Stomach (tissue), 8 donors: ENCODE measurements at regions not wholly inside any gene's neighbourhood (a gene's known extent, or its start where the extent isn't known, plus 50 kb on each side); places are given as distances from the start of the nearest gene placed in this dataset.

Source experiments
- DNase-seq, 2 donors: peaks; one replicate each; pipeline versions ENCODE4 v3.0.0 to v3.0.0-alpha.2; 2013 to 2019
- H3K27ac ChIP-seq, 5 donors: fragments of 200-600 bp in 4 of 5; sonication (generic) in 4 of 5; one replicate each; pipeline ENCODE4 v1.5.1; 2013 to 2019; ENCODE audit warnings: mild to moderate bottlenecking in 1 of 5, moderate library complexity in 1 of 5
- H3K27me3 ChIP-seq, 3 donors: fragments of 200-600 bp; sonication (generic); one replicate each; pipeline ENCODE4 v1.5.1; 2017 to 2019; ENCODE audit warnings: mixed run types in 1 of 3
- H3K36me3 ChIP-seq, 4 donors: fragments of 200-600 bp; sonication (generic); 1 replicate in 3 of 4; 2 replicates in 1 of 4; pipeline ENCODE4 v1.5.1; 2016 to 2019
- H3K4me1 ChIP-seq, 4 donors: fragments of 200-600 bp; sonication (generic); one replicate each; pipeline ENCODE4 v1.5.1; 2016 to 2019
- H3K4me3 ChIP-seq, 4 donors: fragments of 200-600 bp; sonication (generic) in 3 of 4; one replicate each; pipeline ENCODE4 v1.5.1; 2016 to 2019; ENCODE audit warnings: mild to moderate bottlenecking in 1 of 4
- H3K9me3 ChIP-seq, 4 donors: fragments of 200-600 bp; sonication (generic); one replicate each; pipeline ENCODE4 v1.5.1; 2016 to 2019
- CTCF ChIP-seq, 7 experiments: fragments of 450-650 bp in 4 of 7; fragments of 200-600 bp in 3 of 7; sonication (generic) in 3 of 7; IDR thresholded peaks; one replicate each; pipeline ENCODE4 v1.5.1; 2016 to 2019; ENCODE audit warnings: antibody characterized with exemption in 7 of 7, control low read depth in 2 of 7, mild to moderate bottlenecking in 1 of 7
- EP300 ChIP-seq: sonication (generic); formaldehyde crosslinking; IDR thresholded peaks from one replicate; pipeline ENCODE4 v1.6.1; 2017; ENCODE audit warnings: antibody characterized with exemption
- POLR2A ChIP-seq, 4 donors: fragments of 450-650 bp; IDR thresholded peaks; one replicate each; pipeline ENCODE4 v1.6.1; 2016; ENCODE audit warnings: antibody characterized with exemption in 4 of 4, control low read depth in 2 of 4, mild to moderate bottlenecking in 1 of 4, moderate library complexity in 1 of 4
- POLR2AphosphoS5 ChIP-seq, 3 donors: sonication (generic); formaldehyde crosslinking; IDR thresholded peaks; one replicate each; pipeline ENCODE4 v1.6.1; 2016; ENCODE audit warnings: antibody characterized with exemption in 3 of 3
- WGBS, 5 donors: extraction: QIAGEN DNeasy Blood & Tissue Kit in 3 of 5; methylation state at CpG; one replicate each; pipeline versions ENCODE4 v1.1.5 to v1.1.7; 2013 to 2018; 5-methylcytosine and 5-hydroxymethylcytosine counted together
- intact Hi-C: fragments of 100-400 bp; cut with DNase I; formaldehyde crosslinking; loops from one replicate; pipeline ENCODE4 v1.15.1; 2023; ENCODE audit warnings: low total_unique reads
- donor health status: healthy with polysubstance abuse.
- donor health status: Bipolar disorder and iron deficiency.
- donor health status: healthy.

DNA sequence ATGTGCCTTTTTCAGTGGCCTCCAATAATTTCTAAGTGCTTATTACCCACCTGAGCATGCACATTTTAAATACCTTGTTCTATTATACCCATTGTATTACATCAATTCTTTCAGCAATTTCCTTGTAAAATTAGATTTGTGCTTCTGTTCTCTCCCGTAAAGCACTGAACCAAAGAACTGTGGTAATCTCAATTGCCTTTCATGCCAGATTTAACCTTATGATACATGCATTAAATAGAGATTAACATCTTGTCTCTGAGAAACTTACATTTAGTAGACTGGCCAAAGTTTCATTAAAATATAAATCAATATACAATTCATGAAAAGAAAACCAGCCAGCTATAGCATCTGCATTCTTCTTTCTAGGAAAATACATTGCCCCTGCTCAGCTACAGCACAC lies 137.2 kb downstream of the EFNB2 start:
- intact Hi-C loops = no loop called here
- WGBS, 5 donors = 91 to 100% (median 96%) methylated on average over 1 of the region's 1 CpG
- no peak overlapping the region for H3K27ac ChIP-seq

GRCh38 chr13:106393776-106394175 lies 141.7 kb downstream of the EFNB2 start:
- 61 to 84% (median 65%) methylated on average over 3 to 4 of the region's 4 CpGs for WGBS, 5 donors
- DNase-seq = no peak
- intact Hi-C loops = no loop called here
- Histone ChIP-seq H3K36me3 (no peaks in the 10 kb centered on the region), H3K9me3 (no peaks in the 10 kb centered on the region), H3K27ac (no peak overlapping the region), H3K4me1 (no peaks in the 10 kb centered on the region), H3K4me3 (no peak overlapping the region), H3K27me3 (no peaks in the 10 kb centered on the region)
- no peak for TF ChIP-seq CTCF (IDR thresholded peaks at IDR 0.05)
- no peak for TF ChIP-seq POLR2AphosphoS5 (IDR thresholded peaks at IDR 0.05)
- no peak for TF ChIP-seq EP300
- TF ChIP-seq POLR2A (IDR thresholded peaks at IDR 0.05) = no peak

More for the DNA sequence above, 137.2 kb downstream of the EFNB2 start:
- Histone ChIP-seq H3K9me3 (no peaks in the 10 kb centered on the region), H3K4me1 (no peaks in the 10 kb centered on the region), H3K36me3 (no peaks in the 10 kb centered on the region), H3K4me3 (no peak overlapping the region), H3K27me3 (no peaks in the 10 kb centered on the region)
- DNase-seq = no peak
- no peak for TF ChIP-seq EP300

DNA sequence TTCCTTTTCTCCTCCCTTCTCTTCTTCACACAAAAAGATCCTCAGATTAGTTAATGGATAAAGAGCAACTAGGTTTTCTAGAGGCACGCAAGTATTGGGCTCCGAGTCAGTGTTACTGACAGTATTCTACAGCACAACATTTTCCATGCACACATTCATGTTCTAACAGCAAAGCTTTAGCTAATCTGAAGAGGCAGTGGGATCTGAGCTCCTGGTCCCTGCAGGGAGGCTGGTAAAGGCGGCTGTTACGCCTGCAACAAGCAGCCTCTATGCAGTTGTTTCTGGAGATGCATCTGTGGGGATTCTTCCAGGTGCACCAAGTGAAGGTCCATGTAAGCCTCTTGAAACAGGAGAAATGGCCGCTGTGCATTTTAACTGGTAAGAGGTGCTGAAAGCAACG lies 143.8 kb downstream of the EFNB2 start:
- Histone ChIP-seq H3K4me1 (no peaks in the 10 kb centered on the region), H3K9me3 (no peaks in the 10 kb centered on the region), H3K36me3 (no peaks in the 10 kb centered on the region), H3K4me3 (no peak overlapping the region), H3K27me3 (no peaks in the 10 kb centered on the region), H3K27ac (no peak overlapping the region)
- intact Hi-C loops = no loop called here
- DNase-seq = no peak
- TF ChIP-seq EP300 (no peak), CTCF (IDR thresholded peaks at IDR 0.05) (no peak), POLR2A (IDR thresholded peaks at IDR 0.05) (no peak), POLR2AphosphoS5 (IDR thresholded peaks at IDR 0.05) (no peak)
- WGBS, 5 donors = 96 to 98% (median 97%) methylated on average over 6 of the region's 6 CpGs

- Histone ChIP-seq H3K27ac (no peak overlapping the region), H3K4me1 (no peaks in the 10 kb centered on the region), H3K9me3 (no peaks in the 10 kb centered on the region), H3K27me3 (no peaks in the 10 kb centered on the region), H3K36me3 (no peaks in the 10 kb centered on the region), H3K4me3 (no peak overlapping the region)
- TF ChIP-seq POLR2A (IDR thresholded peaks at IDR 0.05) = no peak
- TF ChIP-seq CTCF (IDR thresholded peaks at IDR 0.05) = no peak
- TF ChIP-seq EP300 = no peak
- TF ChIP-seq POLR2AphosphoS5 (IDR thresholded peaks at IDR 0.05) = no peak
- WGBS, 5 donors = 85 to 92% (median 88%) methylated on average over 5 of the region's 5 CpGs
- DNase-seq = no peak
- intact Hi-C loops = no loop called here
These were observed 144.2 kb downstream of the EFNB2 start for GRCh38 chr13:106391271-106391670.

DNA sequence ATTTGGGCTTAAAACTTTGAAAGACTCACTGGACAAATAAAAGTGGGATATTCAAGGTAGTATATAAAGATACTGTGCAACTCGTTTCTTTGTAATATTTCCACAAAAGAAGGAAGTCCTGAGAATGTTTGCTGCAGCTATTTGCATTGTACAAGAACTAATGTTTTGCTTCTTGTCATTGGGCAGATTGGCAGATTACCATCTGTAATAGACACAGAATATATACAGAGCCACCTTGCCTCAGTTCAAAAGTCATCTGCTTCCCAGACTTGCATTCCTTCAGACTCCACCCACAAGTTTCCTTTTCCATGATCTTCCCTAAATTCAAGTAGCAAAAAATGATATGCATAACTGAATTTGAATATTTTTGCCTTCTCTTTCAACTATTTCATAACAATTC lies 145.1 kb downstream of the EFNB2 start:
- no peaks in the 10 kb centered on the region for H3K4me1 ChIP-seq
- no peak overlapping the region for H3K4me3 ChIP-seq
- TF ChIP-seq CTCF (IDR thresholded peaks at IDR 0.05) = no peak
- no peak for TF ChIP-seq EP300
- TF ChIP-seq POLR2AphosphoS5 (IDR thresholded peaks at IDR 0.05) = no peak
- TF ChIP-seq POLR2A (IDR thresholded peaks at IDR 0.05) = no peak
- intact Hi-C loops = no loop called here
- no peaks in the 10 kb centered on the region for H3K27me3 ChIP-seq
- no peak for DNase-seq
- no peaks in the 10 kb centered on the region for H3K36me3 ChIP-seq
- H3K9me3 ChIP-seq = no peaks in the 10 kb centered on the region
- 3 to 37% (median 27%) methylated on average over 1 of the region's 1 CpG for WGBS, 5 donors
- no peak overlapping the region for H3K27ac ChIP-seq
